HG03457 (cell line): ENCODE measurements at regions not wholly inside any gene's neighbourhood (a gene's known extent, or its start where the extent isn't known, plus 50 kb on each side); places are given as distances from the start of the nearest gene placed in this dataset.

Experiments used
- ATAC-seq: cut with Tn5 transposase; IDR thresholded peaks from one replicate; pipeline ENCODE4 v1.9.1; 2021; ENCODE audit warnings: moderate number of reproducible peaks; ENCODE audit not compliant: unreplicated experiment

DNA sequence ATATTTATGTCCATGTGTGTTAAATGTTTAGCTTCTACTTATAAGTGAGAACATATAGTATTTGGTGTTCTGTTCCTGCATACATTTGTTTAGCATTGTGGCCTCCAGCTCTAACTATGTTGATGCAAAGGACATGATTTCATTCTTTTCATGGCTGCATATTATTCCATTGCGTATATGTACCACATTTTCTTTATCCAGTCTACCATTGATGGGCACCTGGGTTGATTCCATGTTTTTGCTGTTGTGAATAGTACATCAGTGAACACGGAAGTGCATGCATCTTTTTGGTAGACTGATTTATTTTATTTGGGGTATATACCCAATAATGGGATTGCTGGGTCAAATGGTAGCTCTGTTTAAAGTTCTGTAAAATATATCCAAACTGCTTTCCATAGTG lies 359.0 kb downstream of the SLCO4C1 start:
- no peak for ATAC-seq

DNA sequence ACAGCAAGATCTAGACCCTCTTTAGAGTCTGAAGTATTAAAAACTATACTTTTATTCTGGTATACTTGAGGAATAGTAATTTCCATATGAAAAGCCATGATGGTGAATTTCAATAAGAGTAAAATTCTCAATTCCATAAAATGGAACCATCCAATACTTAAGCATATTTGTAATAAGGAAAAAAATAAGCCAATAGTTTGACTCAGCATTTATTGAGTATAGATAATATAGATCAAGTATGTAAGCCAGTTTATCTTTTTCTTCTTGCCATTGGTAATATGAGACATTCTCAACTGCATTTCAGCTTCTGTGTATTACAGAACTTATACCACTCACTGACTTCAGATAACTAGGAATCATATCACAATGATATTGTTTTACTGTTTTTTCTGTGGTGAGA lies 361.0 kb downstream of the SLCO4C1 start:
- no peak for ATAC-seq

DNA sequence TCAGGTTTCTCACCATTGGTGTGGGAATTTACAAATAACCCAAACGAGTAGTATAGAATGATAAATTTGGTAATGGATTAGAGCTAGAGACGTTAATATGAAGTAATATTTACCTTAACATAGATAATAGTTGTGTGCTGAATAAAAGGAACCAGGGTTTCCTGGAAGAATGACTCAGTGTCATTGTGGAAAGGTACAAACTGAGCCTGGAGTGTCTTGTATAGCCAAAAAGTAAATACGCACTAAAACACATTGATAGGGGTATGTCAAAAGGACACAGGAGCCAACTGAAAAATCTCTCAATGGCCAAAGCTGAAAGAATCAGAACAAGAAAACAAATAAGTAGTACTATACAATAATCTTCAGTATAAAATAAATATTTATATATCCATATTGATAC lies 363.5 kb downstream of the SLCO4C1 start:
- no peak for ATAC-seq

DNA sequence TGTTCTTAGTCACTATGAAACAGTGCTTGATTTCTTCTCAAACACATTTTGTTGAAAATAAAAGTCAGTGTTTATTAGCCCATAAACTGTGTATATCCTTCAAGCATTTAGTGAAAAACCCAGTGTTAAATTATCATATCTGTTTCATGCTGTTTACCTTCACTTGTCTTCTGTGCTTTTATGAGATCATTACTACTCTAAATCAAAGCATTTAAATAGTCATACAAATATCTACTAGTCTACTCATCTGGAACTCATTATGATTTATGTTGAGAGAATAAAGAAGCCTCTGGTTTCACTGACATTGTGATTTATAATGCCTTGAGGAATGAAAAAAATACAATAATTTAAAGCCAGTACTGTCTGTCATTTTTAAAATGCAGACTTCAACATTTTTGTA lies 366.5 kb downstream of the SLCO4C1 start:
- no peak for ATAC-seq

DNA sequence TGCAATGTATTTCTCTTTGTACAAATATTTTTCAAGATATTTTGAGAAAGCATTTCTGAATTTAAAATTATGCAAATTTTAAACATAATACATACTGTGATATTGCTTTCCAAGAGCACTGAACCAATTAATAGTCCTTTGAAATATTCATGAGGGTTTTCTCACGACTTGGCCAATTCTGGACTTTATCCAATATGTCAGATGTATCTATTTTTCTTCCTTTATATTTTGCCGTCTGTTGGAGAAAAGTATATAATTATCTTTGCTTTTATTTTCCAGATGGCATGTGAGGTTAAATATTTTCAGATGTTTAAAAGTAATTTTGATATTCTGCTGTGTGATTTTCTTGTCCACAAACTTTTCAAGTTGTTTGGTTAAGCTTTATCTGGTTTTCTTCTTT lies 378.9 kb downstream of the SLCO4C1 start:
- ATAC-seq = no peak

DNA sequence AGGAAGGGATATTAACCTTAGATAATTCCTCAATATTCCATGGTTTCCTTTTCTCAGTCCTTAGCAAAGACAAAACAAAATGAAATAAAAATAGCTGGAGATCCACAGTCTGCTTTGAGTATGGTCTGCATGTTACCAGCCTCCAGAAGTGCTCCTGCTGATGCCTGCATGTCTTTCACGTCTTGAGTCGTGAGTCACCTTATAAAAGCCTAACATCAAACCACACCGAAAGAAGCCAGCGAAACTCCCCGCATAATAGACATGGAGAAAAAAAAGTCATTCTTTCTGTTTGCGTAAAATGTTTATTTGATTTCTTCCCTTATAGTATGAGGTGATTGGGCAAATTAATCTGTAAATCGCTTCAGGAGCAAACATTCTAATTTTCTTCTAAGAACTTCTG lies 380.5 kb downstream of the SLCO4C1 start:
- no peak for ATAC-seq

DNA sequence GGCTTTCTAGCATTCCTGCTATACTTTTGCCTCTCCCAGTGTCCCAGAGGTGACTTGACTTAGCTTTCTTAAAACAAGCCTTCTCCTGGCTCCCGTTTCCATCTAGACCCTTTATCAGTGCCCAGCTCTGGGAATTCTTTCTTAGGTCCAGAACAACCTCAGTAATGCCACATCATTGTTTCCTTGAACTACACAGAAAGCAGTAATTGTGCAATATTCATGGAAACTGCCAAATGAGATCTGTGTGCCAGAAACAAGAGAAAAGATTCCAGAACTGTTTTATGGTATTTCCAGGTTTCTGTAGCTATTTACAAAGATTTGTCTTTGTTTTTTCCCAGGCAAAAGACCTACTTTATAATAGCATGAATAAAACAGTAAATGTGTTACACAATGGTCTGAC lies 391.3 kb downstream of the SLCO4C1 start:
- ATAC-seq = no peak

DNA sequence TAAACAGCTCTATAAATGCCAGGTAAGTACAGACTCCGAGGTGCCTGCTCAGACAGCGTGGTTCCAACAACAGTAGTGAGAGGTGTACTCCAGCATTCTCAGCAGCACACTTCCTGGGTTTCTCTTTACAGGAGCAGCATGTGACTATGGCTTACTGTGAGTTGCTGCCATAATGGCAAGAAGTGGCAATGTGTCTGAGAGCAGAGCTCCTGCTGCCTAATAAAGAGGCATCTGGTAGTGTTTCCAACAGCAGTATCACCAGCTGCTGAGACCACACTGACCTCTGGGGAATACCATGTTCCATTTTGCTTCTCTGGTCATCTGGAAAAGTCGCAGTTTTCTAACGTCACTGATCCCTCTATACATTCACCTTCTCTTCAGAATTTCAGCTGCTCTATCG lies 398.2 kb downstream of the SLCO4C1 start:
- ATAC-seq = no peak

DNA sequence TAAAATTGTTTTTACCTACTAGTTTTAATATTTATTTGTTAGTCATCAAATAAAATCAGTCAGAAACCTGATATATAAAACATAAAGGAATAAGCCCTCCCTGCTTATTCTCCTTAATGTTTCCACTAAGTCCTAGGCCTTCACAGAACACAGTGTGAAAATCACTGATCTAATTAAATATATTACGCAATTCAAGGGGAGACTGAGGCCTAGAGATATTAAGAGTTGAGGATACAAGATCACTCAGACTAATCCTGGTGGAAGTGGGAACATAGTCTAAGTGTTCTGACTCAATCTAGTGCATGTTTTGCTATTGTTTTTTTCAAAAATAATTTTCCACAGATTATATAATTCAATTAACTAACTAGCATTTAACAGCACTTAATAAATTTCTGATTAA lies 401.1 kb downstream of the SLCO4C1 start:
- no peak for ATAC-seq

DNA sequence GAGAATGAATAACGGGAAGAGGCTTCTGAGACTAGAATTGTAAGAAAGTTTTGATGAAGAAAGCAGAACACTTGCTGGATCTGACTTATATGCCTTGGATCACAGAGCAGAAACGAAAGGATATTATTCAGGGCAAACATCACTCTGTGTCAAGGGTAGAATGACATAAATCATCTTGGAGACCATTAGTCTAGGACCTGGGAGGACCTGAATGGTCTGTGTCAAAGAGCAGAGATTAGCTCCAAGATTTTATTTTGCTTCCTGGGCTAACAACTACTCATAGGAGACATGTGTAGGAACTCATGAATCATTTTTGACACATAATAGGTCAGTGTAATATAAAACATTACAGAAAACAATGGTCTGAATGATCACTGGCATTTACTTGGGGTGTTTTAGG lies 417.9 kb downstream of the SLCO4C1 start:
- ATAC-seq = no peak

DNA sequence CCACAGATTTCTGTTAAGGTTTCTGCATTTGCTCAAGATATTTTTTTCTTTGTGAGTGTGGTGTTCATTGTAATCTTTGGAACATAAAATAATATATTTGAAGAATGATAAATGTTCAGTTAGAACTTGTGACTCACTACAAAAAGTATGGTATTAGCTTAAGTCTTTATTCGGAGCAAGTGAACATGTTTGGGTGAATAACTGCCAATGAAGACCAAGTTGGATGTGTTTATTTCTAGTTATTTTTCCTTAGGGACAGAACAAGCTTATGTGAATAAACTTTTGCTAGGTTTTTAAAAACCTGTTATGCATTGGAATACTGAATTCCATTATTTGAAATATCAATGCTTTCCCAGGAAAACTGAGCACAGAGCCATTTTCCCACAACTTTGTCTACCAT lies 418.6 kb downstream of the SLCO4C1 start:
- no peak for ATAC-seq

DNA sequence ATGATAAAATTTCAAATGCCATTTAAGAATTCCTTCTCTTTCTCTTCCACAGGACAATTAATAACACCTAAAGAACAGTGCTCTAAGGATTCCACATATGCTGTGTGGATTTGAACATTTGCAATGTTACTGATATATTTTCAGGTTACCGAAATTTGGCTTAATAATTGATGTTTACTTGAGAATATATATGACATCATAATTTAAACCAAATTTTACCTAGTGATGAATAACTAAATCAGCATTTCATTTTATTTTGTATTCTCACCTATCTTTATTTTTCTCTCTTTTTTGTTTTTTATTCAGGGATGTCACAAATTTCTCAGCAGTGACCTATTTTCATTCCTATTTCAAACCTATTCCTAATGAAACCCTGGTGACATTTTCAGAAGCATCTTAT lies 429.6 kb downstream of the SLCO4C1 start:
- no peak for ATAC-seq

DNA sequence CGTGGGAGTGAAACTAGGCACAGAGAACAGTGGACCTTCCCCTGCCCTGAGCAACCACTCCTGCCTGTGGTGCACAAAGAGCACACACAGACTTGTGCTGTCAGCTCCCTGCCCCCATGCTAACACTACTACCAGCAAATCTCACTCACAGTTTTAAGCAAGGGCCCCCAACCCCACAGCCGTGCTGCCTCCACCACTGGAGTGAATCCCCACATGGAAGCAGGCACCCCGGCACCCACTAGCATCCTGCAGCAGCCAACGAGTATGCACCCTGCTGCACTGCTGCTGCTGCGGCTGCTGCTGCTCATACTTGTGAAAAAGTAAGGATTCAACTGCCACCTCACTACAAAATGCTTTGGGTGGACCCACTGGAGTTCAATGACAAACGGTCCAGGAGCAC lies 435.5 kb downstream of the SLCO4C1 start:
- ATAC-seq = no peak

DNA sequence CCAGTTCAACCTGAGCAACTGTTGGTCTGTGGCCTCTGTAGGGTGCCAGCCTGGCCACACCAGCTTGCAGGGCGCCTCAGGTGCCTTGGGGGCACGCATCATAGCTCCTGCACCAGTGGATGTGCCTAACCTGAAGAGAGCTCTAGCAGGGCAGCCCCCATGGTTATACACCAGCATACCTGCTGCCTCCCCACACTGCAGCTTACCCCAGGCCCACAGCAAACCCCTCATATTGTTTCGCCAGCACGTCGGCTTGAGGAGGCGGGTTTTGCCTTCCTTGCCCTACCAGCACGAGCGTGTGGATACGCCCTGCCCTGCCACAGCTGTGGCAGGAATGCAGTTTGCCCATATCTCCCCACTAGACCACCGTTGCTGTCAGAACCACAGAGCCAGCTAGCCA lies 435.9 kb downstream of the SLCO4C1 start:
- no peak for ATAC-seq

DNA sequence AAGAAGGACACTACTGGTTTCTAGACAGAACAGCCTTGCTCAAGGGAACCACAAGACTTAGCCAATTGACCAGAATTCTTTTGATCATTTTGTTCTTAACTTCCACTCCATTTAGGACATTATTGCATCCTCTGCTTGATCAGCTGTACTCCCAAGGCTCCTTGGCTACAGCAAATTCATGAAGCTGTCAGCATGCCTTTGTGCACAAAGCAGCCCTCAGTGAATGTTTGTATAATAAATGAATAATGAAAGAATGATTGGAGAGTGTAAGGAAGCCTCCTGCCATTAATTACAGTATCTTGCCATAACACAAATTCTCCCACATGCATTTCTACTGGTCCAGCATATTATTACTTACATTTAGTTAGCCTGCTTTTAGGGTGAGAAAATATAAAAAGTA lies 449.6 kb downstream of the SLCO4C1 start:
- no peak for ATAC-seq

DNA sequence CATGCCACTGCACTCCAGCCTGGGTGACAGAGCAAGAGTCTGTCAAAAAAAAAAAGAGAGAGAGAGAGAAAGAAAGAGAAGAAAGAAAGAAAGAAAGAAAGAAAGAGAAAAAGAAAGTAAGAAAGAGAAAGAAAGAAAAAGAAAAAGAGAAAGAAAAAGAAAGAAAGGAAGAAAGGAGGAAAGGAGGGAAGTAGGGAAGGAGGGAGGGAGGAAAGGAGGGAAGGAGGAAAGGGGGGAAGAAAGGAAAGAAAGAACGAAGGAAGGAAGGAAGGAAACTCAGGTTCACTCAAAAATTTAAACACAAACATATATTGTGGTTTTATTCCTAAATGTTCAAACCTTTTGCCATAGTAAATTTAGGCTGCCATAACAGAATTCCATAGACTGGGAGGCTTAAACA lies 453.0 kb downstream of the SLCO4C1 start:
- no peak for ATAC-seq

DNA sequence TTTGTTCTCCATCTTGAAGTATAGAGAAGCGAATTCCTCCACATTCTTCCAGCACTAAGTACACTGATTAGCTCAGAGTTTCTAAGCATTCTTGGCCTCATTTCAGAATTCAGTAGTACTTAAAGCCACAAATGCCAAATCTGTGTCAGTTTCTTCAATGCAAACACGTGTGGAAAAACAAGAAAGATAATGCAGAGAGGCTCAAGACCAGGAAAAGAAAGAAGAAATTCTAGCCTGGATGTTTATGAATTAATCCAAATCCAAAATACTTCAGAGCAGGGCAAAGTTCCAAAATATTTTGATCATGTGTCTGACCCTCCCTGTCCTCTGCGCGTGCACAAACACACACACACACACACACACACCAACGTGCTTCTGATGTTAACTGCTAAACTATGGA lies 457.6 kb downstream of the SLCO4C1 start:
- no peak for ATAC-seq

DNA sequence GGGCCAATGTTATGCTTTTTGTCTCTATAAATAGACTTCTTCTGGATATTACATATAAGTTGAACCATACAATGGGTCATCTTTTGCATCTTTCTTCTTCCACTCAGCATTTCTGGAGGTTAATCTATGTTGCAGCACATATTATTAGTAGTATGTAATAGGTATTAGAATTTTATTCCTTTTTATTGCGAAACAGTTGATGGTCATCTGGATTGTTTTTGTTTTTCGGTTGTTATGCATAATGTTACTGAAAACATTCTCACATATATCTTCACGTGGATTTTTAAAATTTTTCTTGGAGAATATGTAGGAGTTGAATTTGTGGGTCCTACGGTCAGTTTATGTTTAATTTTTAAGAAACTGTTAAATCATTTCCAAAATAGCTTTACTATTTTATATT lies 466.8 kb downstream of the SLCO4C1 start:
- ATAC-seq = no peak

DNA sequence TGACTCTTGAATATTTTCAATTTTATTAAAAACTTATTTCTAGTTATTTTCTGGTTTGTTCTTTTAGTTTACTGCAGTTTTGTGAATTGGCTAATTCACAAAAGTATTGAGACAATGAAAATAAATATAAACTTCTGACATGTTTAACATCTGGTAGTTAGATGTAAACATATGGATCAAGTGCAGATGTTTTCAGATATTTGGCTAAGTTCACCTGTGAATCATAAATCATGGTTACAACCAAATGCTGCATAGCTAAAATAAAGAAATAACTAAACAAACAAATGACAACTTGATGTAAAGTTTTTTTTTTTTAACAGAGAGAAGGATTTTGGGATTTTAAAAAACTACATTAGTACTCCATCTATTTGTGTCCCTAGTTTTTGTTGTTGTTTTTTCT lies 484.6 kb downstream of the SLCO4C1 start:
- ATAC-seq = no peak

DNA sequence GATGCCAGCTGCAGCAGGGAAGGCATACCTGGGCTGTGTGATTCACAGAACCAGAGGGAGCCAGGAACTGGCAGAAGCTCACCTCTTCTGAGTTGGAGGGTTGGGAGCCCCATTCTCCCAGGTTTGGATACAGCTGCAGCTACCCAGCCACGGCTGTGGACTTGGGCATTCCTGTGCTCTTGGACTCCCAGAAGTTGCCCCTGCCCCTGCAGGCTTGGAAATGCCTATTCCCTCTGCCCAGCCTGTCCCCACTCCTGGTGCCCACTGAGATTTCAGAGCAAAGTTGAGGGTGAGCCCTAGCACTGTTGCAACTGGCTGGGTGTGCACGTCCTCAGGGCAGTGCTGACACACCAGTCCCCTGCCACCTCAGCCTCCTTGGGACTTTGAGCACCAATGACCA lies 489.7 kb downstream of the SLCO4C1 start:
- ATAC-seq = no peak

DNA sequence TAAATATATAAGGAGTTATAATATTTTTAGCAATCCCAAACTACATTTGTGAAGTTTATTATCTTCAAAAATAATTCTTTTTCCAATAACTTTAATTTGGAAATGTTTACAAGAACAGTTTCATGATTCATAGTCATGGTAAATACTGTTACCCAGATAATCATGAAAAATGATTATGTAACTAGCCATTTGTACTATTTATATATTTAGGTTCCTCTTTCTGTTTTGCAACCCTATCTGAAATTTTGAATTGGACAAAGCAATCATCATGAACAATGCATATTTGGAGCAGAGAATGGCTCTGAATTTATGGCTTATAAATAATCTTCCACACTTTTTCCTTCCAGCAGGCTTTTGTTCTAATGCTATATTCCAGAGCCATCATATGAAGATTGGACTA lies 499.7 kb downstream of the SLCO4C1 start:
- ATAC-seq = no peak

DNA sequence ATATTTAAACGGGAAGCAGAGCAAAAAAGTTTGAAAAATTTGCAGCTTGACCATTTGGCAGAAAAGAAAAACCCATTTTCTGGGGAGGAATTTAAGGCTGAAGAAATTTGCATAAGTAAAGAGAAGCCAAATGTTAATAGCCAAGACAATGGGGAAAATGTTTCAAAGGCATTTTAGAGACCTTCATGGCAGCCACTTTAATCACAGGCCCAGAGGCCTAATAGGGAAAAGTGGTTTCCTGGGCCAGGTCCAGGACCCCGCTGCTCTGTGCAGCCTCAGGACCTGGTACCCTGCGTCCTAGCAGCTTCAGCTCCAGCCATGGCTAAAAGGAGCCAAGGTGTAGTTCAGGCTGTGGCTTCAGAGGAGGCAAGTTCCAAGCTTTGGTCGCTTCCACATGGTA lies 507.3 kb downstream of the SLCO4C1 start:
- ATAC-seq = no peak

DNA sequence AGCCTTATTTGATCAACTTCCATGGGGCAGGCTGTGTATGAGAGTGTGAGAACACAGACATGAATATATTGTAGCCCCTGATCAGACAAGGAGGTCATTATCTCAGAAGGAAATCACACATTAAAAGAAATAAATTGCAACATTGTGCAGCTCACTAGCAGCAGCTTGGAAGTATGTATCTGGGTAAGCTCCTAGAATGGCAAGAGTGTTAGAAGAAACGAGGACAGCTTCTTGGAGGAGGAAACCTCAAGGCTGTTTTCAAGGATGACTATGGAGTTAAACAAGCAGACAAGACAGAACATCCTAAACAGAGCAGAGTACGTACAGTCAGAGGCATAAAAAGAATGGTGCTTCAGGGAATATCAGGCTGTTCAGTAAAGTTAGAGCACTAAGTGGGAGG lies 511.0 kb downstream of the SLCO4C1 start:
- no peak for ATAC-seq
